OCI-LY1 (cell line): ENCODE measurements at regions not wholly inside any gene's neighbourhood (a gene's known extent, or its start where the extent isn't known, plus 50 kb on each side); places are given as distances from the start of the nearest gene placed in this dataset.

Experiments used
- H2AFZ ChIP-seq: fragments of 200-600 bp; sonication (generic), shearing (Covaris generic); 2 replicates; pipeline ENCODE4 v1.6.0; 2014; ENCODE audit warnings: antibody characterized with exemption, mild to moderate bottlenecking, low read length
- H3F3A ChIP-seq: fragments of 200-600 bp; sonication (generic), shearing (Covaris generic); 2 replicates; pipeline ENCODE4 v1.6.0; 2014; ENCODE audit warnings: mild to moderate bottlenecking, antibody characterized with exemption, low read length, moderate library complexity; ENCODE audit not compliant: insufficient read depth
- H3K27ac ChIP-seq: fragments of 200-600 bp; sonication (generic); 2 replicates; pipeline ENCODE4 v1.5.1; 2014; ENCODE audit warnings: low read length, mixed run types, mild to moderate bottlenecking, low read depth; ENCODE audit not compliant: poor library complexity, severe bottlenecking
- H3K27me3 ChIP-seq: fragments of 200-600 bp; sonication (generic); 2 replicates; pipeline ENCODE4 v1.6.0; 2014; ENCODE audit warnings: antibody characterized with exemption, mild to moderate bottlenecking, low read length, moderate library complexity; ENCODE audit not compliant: insufficient read depth
- H3K36me3 ChIP-seq: fragments of 200-600 bp; sonication (generic); 2 replicates; pipeline ENCODE4 v1.6.1; 2014; ENCODE audit warnings: mild to moderate bottlenecking, antibody characterized with exemption, low read length, moderate library complexity, mixed read lengths; ENCODE audit not compliant: insufficient read depth
- H3K4me1 ChIP-seq: fragments of 200-600 bp; sonication (generic); 2 replicates; pipeline ENCODE4 v1.5.1; 2014; ENCODE audit warnings: mild to moderate bottlenecking, low read length, moderate library complexity; ENCODE audit not compliant: insufficient read depth, severe bottlenecking
- H3K4me2 ChIP-seq: fragments of 200-600 bp; sonication (generic), shearing (Covaris generic); 2 replicates; pipeline ENCODE4 v1.6.1; 2014; ENCODE audit warnings: low read length
- H3K4me3 ChIP-seq: fragments of 200-600 bp; sonication (generic); 2 replicates; pipeline ENCODE4 v1.5.1; 2014; ENCODE audit warnings: low read length, low read depth, mild to moderate bottlenecking, mixed read lengths; ENCODE audit not compliant: poor library complexity, severe bottlenecking
- H3K79me2 ChIP-seq: fragments of 200-600 bp; shearing (Covaris generic); 2 replicates; pipeline ENCODE4 v1.6.1; 2016; ENCODE audit warnings: mixed run types, low read length, mixed read lengths; ENCODE audit not compliant: insufficient read depth
- H3K9ac ChIP-seq: fragments of 200-600 bp; sonication (generic), shearing (Covaris generic); 2 replicates; pipeline ENCODE4 v1.6.1; 2014; ENCODE audit warnings: mild to moderate bottlenecking, low read length, mixed read lengths
- H3K9me2 ChIP-seq: fragments of 200-600 bp; sonication (generic), shearing (Covaris generic); 2 replicates; pipeline ENCODE4 v1.6.1; 2014; ENCODE audit warnings: low read depth, mild to moderate bottlenecking, low read length, mixed read lengths
- H3K9me3 ChIP-seq: fragments of 200-600 bp; shearing (Covaris generic); 2 replicates; pipeline ENCODE4 v1.6.1; 2014; ENCODE audit warnings: low read length, mixed read lengths
- H4K20me1 ChIP-seq: fragments of 200-600 bp; sonication (generic), shearing (Covaris generic); 2 replicates; pipeline ENCODE4 v1.6.0; 2016; ENCODE audit warnings: mild to moderate bottlenecking, low read length; ENCODE audit not compliant: insufficient read depth
- EZH2 ChIP-seq: fragments of 200-600 bp; sonication (generic), shearing (Covaris generic); IDR thresholded peaks from 2 replicates; pipeline ENCODE4 v1.8.0; 2017; ENCODE audit warnings: borderline replicate concordance, mixed run types, mild to moderate bottlenecking, antibody characterized with exemption, low read length, moderate library complexity, mixed read lengths
- TF ChIP-seq, protein P1 (sequence below): fragments of 200-600 bp; sonication (generic), shearing (Covaris generic); IDR thresholded peaks from 2 replicates; pipeline ENCODE4 v1.5.1; 2017; ENCODE audit warnings: mild to moderate bottlenecking, antibody characterized with exemption, low read length, moderate library complexity, mixed read lengths

GRCh38 chr3:153095441-153095840 lies 66.6 kb upstream of the RAP2B start:
- Histone ChIP-seq H3K9me3 (no peaks in the 10 kb centered on the region), H3K36me3 (no peaks in the 10 kb centered on the region), H3K79me2 (no peaks in the 10 kb centered on the region), H3K27ac (no peak overlapping the region), H3F3A (no peaks in the 10 kb centered on the region), H2AFZ (no peak overlapping the region), H4K20me1 (no peaks in the 10 kb centered on the region), H3K4me1 (no peaks in the 10 kb centered on the region), H3K27me3 (no peaks in the 10 kb centered on the region), H3K4me3 (no peak overlapping the region), H3K9me2 (no peaks in the 10 kb centered on the region), H3K9ac (no peak overlapping the region), H3K4me2 (no peak overlapping the region)
- TF ChIP-seq EZH2 = no peak
- TF ChIP-seq, protein P1, sequence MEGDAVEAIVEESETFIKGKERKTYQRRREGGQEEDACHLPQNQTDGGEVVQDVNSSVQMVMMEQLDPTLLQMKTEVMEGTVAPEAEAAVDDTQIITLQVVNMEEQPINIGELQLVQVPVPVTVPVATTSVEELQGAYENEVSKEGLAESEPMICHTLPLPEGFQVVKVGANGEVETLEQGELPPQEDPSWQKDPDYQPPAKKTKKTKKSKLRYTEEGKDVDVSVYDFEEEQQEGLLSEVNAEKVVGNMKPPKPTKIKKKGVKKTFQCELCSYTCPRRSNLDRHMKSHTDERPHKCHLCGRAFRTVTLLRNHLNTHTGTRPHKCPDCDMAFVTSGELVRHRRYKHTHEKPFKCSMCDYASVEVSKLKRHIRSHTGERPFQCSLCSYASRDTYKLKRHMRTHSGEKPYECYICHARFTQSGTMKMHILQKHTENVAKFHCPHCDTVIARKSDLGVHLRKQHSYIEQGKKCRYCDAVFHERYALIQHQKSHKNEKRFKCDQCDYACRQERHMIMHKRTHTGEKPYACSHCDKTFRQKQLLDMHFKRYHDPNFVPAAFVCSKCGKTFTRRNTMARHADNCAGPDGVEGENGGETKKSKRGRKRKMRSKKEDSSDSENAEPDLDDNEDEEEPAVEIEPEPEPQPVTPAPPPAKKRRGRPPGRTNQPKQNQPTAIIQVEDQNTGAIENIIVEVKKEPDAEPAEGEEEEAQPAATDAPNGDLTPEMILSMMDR = no peak

DNA sequence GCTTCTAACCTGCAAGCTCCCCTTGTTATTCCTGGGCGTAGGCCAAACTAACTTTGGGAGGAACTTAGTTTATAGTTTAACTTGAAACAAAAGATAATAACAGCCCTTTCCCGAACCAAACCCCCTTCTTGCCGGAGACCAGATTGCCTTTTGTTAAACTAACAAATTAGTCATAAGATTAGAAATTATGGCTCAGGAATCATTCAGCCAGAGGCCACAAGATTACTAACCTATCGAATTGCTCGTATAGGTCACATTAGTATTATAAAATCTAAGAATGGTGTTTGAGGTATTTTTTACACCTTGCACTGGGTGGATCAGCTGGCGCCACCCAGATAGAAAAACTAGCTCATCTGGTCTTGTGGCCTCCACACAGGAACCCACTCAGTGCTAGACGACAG lies 65.3 kb upstream of the RAP2B start:
- Histone ChIP-seq H3K4me3 (no peak overlapping the region), H3K9ac (no peak overlapping the region), H4K20me1 (no peaks in the 10 kb centered on the region), H3K9me3 (no peaks in the 10 kb centered on the region), H2AFZ (no peak overlapping the region), H3K9me2 (no peaks in the 10 kb centered on the region), H3K79me2 (no peaks in the 10 kb centered on the region), H3K4me1 (no peaks in the 10 kb centered on the region), H3K4me2 (no peak overlapping the region), H3K27me3 (no peaks in the 10 kb centered on the region), H3K36me3 (no peaks in the 10 kb centered on the region), H3K27ac (no peak overlapping the region), H3F3A (no peaks in the 10 kb centered on the region)
- TF ChIP-seq EZH2 = no peak
- TF ChIP-seq, protein P1 = no peak

DNA sequence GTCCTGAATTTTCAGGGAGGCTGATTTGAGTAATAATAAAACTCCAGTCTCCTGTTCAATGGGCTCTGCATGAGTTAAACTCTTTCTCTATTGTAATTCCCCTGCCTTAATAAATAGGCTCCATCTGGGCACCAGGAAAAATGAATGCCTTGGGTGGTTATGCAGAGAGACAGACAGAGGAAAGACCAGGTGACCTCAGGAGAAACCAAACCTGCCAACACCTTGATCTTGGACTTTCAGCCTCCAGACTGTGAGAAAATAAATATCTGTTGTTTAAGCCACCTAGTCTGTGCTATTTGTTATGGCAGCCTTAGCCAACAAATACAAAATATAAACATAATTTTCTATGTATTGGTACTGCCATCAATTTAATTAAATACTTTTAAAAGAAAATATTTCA lies 64.8 kb upstream of the RAP2B start:
- H3K4me1 ChIP-seq = no peaks in the 10 kb centered on the region
- H3K9ac ChIP-seq = no peak overlapping the region
- H3K4me2 ChIP-seq = no peak overlapping the region
- no peak overlapping the region for H2AFZ ChIP-seq
- H3K9me2 ChIP-seq = no peaks in the 10 kb centered on the region
- no peaks in the 10 kb centered on the region for H3K79me2 ChIP-seq
- H3K9me3 ChIP-seq = no peaks in the 10 kb centered on the region
- H3K27ac ChIP-seq = no peak overlapping the region
- H3F3A ChIP-seq = no peaks in the 10 kb centered on the region
- H4K20me1 ChIP-seq = no peaks in the 10 kb centered on the region
- no peak overlapping the region for H3K4me3 ChIP-seq
- TF ChIP-seq, protein P1 = no peak
- TF ChIP-seq EZH2 = no peak
- H3K36me3 ChIP-seq = no peaks in the 10 kb centered on the region
- no peaks in the 10 kb centered on the region for H3K27me3 ChIP-seq
